Posterior cingulate gyrus (tissue), 11 donors: ENCODE measurements at regions not wholly inside any gene's neighbourhood (a gene's known extent, or its start where the extent isn't known, plus 50 kb on each side); places are given as distances from the start of the nearest gene placed in this dataset.
"Not testable (repeated sequence)": the region's sequence is repeated elsewhere in the genome, so short reads cannot be mapped to it uniquely, and the experiment has no call there.

ENCODE experiments used
- DNase-seq, 10 donors: peaks; one replicate each; pipeline versions ENCODE4 v3.0.0 to v3.0.0-alpha.2; 2020 to 2021; ENCODE audit warnings: mixed read lengths in 3 of 10
- intact Hi-C: fragments of 100-400 bp; cut with DNase I; formaldehyde crosslinking; loops from one replicate; pipeline ENCODE4 v1.15.1; 2023

DNA sequence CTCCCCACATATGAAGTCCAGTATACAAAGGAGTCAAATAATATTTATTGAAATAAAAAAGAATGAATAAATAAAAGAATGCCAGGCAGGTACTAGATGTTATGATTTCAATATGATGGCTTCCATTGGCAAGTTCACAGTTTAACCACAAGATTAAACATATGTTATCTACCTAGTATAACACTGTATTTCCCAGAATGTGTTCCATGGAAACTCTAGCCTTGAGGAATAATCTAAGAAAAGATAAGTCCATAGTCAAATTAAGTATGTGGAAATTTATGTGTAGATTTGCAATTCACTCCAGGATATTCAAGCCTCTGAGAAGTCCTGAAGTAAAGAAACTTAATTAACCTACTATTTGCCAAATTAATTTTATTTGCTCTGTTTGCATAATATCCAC is 71.1 kb upstream of the FMNL2 start:
- no peak for DNase-seq
- intact Hi-C loops, result no loop called here

DNA sequence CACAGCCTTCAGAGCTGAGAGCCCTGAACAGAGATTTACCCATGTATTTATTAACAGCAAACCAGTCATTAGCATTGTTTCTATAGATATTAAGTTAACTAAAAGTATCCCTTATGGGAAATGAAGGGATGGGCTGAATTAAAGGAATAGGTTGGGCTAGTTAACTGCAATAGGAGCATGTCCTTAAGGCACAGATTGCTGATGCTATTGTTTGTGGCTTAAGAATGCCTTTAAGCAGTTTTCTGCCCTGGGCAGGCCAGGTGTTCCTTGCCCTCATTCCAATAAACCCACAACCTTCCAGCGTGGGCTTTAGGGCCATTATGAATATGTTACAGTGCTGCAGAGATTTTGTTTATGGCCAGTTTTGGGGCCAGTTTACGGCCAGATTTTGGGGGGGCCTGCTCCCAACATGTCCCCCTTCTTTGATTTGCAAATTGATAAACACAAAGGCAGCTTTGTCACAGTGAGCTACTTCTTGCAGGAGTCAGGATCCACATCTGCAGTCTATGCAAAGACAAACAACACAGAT is 61.2 kb upstream of the FMNL2 start:
- DNase-seq, intact Hi-C loops: not testable (repeated sequence)

DNA sequence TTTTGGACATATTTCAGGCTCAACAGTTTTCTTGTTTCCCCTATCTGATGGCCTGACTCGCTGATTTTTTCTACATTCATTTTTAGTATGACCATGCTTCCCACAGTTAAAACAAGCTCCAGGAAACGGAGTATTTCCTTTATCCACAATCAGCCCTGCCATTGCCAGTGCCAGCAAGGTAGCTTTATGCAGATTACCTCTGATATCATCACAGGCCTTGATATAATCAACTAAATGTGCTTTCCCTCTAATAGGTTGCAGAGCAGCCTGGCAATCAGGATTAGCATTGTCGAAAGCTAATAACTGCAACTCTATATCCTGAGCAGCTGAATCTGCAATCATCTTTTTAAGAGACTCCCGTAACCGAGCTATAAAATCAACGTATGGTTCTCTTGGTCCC is 57.1 kb upstream of the FMNL2 start:
- intact Hi-C loops, DNase-seq: not testable (repeated sequence)

DNA sequence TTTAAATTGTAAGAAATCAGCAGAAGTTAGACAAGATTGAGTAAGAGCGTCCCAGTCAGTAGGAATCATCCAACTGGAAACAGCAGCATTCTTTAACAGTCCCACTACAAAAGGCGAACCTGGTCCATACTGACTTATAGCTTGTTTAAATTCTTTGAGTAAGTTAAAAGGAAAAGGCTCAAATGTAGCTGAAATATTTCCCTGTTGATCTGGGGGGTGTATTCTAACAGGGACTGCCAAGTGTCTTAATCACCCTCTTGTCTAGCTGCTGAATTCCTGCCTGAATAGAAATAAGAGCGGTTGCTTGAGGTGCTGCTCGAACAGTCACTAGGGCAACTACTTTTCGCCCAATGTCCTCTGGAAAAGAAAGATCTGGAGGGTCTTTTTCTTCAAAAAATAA is 56.4 kb upstream of the FMNL2 start:
- intact Hi-C loops, result no loop called here
- no peak for DNase-seq

DNA sequence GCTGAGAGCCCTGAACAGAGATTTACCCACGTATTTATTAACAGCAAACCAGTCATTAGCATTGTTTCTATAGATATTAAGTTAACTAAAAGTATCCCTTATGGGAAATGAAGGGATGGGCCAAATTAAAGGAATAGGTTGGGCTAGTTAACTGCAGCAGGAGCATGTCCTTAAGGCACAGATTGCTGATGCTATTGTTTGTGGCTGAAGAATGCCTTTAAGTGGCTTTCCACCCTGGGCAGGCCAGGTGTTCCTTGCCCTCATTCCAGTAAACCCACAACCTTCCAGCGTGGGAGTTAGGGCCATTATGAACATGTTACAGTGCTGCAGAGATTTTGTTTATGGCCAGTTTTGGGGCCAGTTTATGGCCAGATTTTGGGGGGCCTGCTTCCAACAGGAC is 55.6 kb upstream of the FMNL2 start:
- DNase-seq, intact Hi-C loops: not testable (repeated sequence)

DNA sequence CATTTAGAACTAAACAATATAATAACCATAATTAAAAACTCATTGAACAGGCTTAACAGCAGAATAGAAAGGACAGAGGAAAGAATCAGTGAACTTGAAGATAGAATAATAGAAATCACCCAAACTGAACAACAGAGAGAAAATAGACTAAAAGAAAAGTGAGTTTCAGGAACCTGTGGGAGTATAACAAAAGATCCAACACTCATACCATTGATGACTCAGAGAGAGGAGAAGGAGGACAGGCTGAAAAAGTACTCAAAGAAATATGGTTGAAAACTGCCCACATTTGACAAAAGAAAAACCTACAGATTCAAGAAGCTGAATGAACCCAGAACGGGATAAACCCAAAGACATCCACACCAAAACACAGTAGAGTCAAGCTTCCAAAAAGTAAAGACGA is 54.2 kb upstream of the FMNL2 start:
- intact Hi-C loops, result no loop called here

DNA sequence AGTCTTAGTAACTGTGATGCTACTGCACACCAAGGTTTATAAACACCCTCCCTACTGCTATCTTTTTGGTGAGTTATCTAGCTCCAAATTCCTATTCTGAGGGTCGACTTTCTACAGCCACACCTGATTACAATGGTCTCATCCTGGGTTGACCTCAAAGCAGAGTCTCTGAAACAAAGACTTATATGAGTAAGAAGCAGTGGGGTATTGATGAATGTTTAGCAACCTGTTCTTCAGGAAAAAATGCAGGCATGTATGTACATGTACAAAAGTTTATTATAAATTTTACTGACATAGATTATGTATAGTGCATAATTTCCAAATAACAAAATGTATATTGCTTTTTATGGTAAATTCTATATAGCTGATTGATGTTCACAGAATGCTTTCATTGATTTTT is 51.6 kb upstream of the FMNL2 start:
- DNase-seq, result no peak
- intact Hi-C loops, result no loop called here

More for the DNA sequence above, 54.2 kb upstream of the FMNL2 start:
- DNase-seq, result no peak

DNA sequence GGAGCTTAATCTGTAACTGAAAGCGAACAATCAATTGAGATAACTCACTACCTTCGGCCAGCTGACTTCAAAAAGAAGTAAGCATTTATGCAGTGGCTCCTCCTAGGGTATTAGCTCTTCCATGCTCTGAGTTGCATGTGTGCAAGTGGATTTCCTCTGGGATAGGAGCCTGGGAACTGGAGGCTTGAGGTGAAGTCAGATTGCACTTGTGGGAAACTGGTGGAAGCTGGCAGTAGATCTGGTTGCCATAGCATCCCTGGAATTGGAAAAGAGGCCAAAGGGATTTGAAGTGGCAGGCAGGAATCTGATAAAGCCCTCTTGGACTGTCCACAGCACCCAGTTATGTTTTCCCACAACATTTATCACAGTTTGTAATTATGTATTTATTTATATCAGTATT is 50.6 kb upstream of the FMNL2 start:
- intact Hi-C loops, result no loop called here
- no peak for DNase-seq
